Astrocyte (in vitro differentiated cells and primary cell): ENCODE measurements at regions not wholly inside any gene's neighbourhood (a gene's known extent, or its start where the extent isn't known, plus 50 kb on each side); places are given as distances from the start of the nearest gene placed in this dataset.

Experiments used
- DNase-seq: peaks from one replicate; pipeline ENCODE4 v3.0.0-alpha.2; 2010; ENCODE audit warnings: low read depth
- FAIRE-seq: peaks from 2 replicates; lab custom pipeline; 2011; peaks lifted over from hg19 to GRCh38; lab: Jason Lieb, UNC
- H2AFZ ChIP-seq: 2 replicates; pipeline ENCODE4 v1.6.0; 2012; ENCODE audit warnings: low read depth, low read length, inconsistent platforms
- H3K27ac ChIP-seq: 2 replicates; pipeline ENCODE4 v1.5.1; 2011; ENCODE audit warnings: low read depth, low read length, inconsistent platforms
- H3K27me3 ChIP-seq: 2 replicates; pipeline ENCODE4 v1.6.0; 2011; ENCODE audit warnings: low read length, inconsistent platforms; ENCODE audit not compliant: insufficient read depth
- H3K36me3 ChIP-seq: 2 replicates; pipeline ENCODE4 v1.5.1; 2011; ENCODE audit warnings: low read length, inconsistent platforms; ENCODE audit not compliant: insufficient read depth
- H3K4me1 ChIP-seq: 2 replicates; pipeline ENCODE4 v1.5.1; 2011; ENCODE audit warnings: low read length, inconsistent platforms; ENCODE audit not compliant: insufficient read depth
- H3K4me2 ChIP-seq: 2 replicates; pipeline ENCODE4 v1.6.0; 2012; ENCODE audit warnings: low read length, inconsistent platforms
- H3K4me3 ChIP-seq: 2 replicates; pipeline ENCODE4 v1.5.1; 2011; ENCODE audit warnings: low read depth, mild to moderate bottlenecking, low read length, inconsistent platforms; ENCODE audit not compliant: insufficient read depth
- H3K79me2 ChIP-seq: 2 replicates; pipeline ENCODE4 v1.6.0; 2012; ENCODE audit warnings: mild to moderate bottlenecking, low read length, inconsistent platforms; ENCODE audit not compliant: insufficient read depth
- H3K9ac ChIP-seq: 2 replicates; pipeline ENCODE4 v1.6.0; 2012; ENCODE audit warnings: mild to moderate bottlenecking, low read length, inconsistent platforms
- H3K9me3 ChIP-seq: 2 replicates; pipeline ENCODE4 v1.5.1; 2012; ENCODE audit warnings: low read depth, mild to moderate bottlenecking, low read length, inconsistent platforms; ENCODE audit not compliant: insufficient read depth
- H4K20me1 ChIP-seq: 2 replicates; pipeline ENCODE4 v1.6.0; 2012; ENCODE audit warnings: low read length, inconsistent platforms; ENCODE audit not compliant: insufficient read depth
- H3K27ac Mint-ChIP-seq: one replicate; pipeline ENCODE4 v1.8.0; 2021; ENCODE audit warnings: mild to moderate bottlenecking, mixed read lengths; ENCODE audit not compliant: unreplicated experiment
- H3K27me3 Mint-ChIP-seq: one replicate; pipeline ENCODE4 v1.8.0; 2021; ENCODE audit warnings: low read depth, mixed read lengths; ENCODE audit not compliant: unreplicated experiment
- H3K36me3 Mint-ChIP-seq: one replicate; pipeline ENCODE4 v1.8.0; 2021; ENCODE audit warnings: low read depth, mixed read lengths; ENCODE audit not compliant: unreplicated experiment
- H3K4me1 Mint-ChIP-seq: one replicate; pipeline ENCODE4 v1.8.0; 2021; ENCODE audit warnings: low read depth, mixed read lengths; ENCODE audit not compliant: unreplicated experiment
- H3K4me3 Mint-ChIP-seq: one replicate; pipeline ENCODE4 v1.8.0; 2021; ENCODE audit warnings: mild to moderate bottlenecking, moderate library complexity, mixed read lengths; ENCODE audit not compliant: unreplicated experiment
- H3K9me3 Mint-ChIP-seq: one replicate; pipeline ENCODE4 v1.8.0; 2021; ENCODE audit warnings: mild to moderate bottlenecking, mixed read lengths; ENCODE audit not compliant: unreplicated experiment
- CTCF ChIP-seq: IDR thresholded peaks from 2 replicates; pipeline ENCODE4 v1.5.1; 2011; ENCODE audit warnings: low read depth, mild to moderate bottlenecking, inconsistent platforms, low read length, moderate library complexity; ENCODE audit not compliant: insufficient read depth
- EZH2 ChIP-seq: IDR thresholded peaks from 2 replicates; pipeline ENCODE4 v1.6.1; 2012; ENCODE audit warnings: mild to moderate bottlenecking, low read length, inconsistent platforms; ENCODE audit not compliant: insufficient read depth

- Histone ChIP-seq H4K20me1 (no peaks in the 10 kb centered on the region), H3K4me2 (no peak overlapping the region), H3K27ac (no peak overlapping the region), H3K36me3 (no peaks in the 10 kb centered on the region), H3K79me2 (no peaks in the 10 kb centered on the region), H3K4me1 (no peaks in the 10 kb centered on the region), H3K4me3 (no peak overlapping the region), H3K27me3 (no peaks in the 10 kb centered on the region), H2AFZ (no peak overlapping the region), H3K9me3 (no peaks in the 10 kb centered on the region), H3K9ac (no peak overlapping the region)
- Mint-ChIP-seq H3K9me3 (no peaks in the 10 kb centered on the region), H3K27ac (no peak overlapping the region), H3K4me1 (peaks cover 4% of the 10 kb centered on the region), H3K36me3 (no peaks in the 10 kb centered on the region), H3K27me3 (no peaks in the 10 kb centered on the region), H3K4me3 (no peak overlapping the region)
- DNase-seq (no peak), FAIRE-seq (no peak)
- no peak for TF ChIP-seq EZH2
These were observed 1445.1 kb upstream of the CDH9 start for GRCh38 chr5:28483327-28484025.

GRCh38 chr5:28473531-28474107 lies 1435.2 kb upstream of the CDH9 start:
- no peak for TF ChIP-seq EZH2
- TF ChIP-seq CTCF: peak; percentile 48
- Histone ChIP-seq H4K20me1 (no peaks in the 10 kb centered on the region), H3K27ac (no peak overlapping the region), H3K9ac (no peak overlapping the region), H2AFZ (no peak overlapping the region), H3K4me3 (no peak overlapping the region), H3K4me2 (no peak overlapping the region), H3K27me3 (no peaks in the 10 kb centered on the region), H3K9me3 (no peaks in the 10 kb centered on the region), H3K79me2 (no peaks in the 10 kb centered on the region), H3K36me3 (no peaks in the 10 kb centered on the region), H3K4me1 (no peaks in the 10 kb centered on the region)
- Mint-ChIP-seq H3K36me3 (no peaks in the 10 kb centered on the region), H3K4me3 (no peak overlapping the region), H3K4me1 (no peaks in the 10 kb centered on the region), H3K27ac (no peak overlapping the region), H3K27me3 (no peaks in the 10 kb centered on the region), H3K9me3 (no peaks in the 10 kb centered on the region)
- DNase-seq (peak; percentile 6), FAIRE-seq (peak; percentile 17)

- Histone ChIP-seq H3K4me1 (no peaks in the 10 kb centered on the region), H3K4me3 (no peak overlapping the region), H3K9ac (no peak overlapping the region), H3K27ac (no peak overlapping the region), H4K20me1 (no peaks in the 10 kb centered on the region), H3K79me2 (no peaks in the 10 kb centered on the region), H3K36me3 (no peaks in the 10 kb centered on the region), H2AFZ (no peak overlapping the region), H3K9me3 (no peaks in the 10 kb centered on the region), H3K27me3 (no peaks in the 10 kb centered on the region), H3K4me2 (no peak overlapping the region)
- TF ChIP-seq EZH2: no peak
- TF ChIP-seq CTCF: no peak
- DNase-seq (no peak), FAIRE-seq (no peak)
- Mint-ChIP-seq H3K9me3 (no peaks in the 10 kb centered on the region), H3K4me1 (no peaks in the 10 kb centered on the region), H3K4me3 (no peak overlapping the region), H3K27ac (no peak overlapping the region), H3K27me3 (no peaks in the 10 kb centered on the region), H3K36me3 (no peaks in the 10 kb centered on the region)
These were observed 1429.8 kb upstream of the CDH9 start for GRCh38 chr5:28468166-28468565.
